GM12878 (cell line): ENCODE measurements at regions not wholly inside any gene's neighbourhood (a gene's known extent, or its start where the extent isn't known, plus 50 kb on each side); places are given as distances from the start of the nearest gene placed in this dataset.

Experiments
- CBFB ChIP-seq: IDR thresholded peaks from 2 replicates; pipeline ENCODE4 v1.6.1; 2016; ENCODE audit warnings: antibody characterized with exemption, low read depth
- CHD2 ChIP-seq: IDR thresholded peaks from 2 replicates; pipeline ENCODE4 v1.6.1; 2011; ENCODE audit warnings: low read depth, low read length, improper control_type of control experiment, borderline replicate concordance
- CTCF ChIP-seq, 3 experiments: IDR thresholded peaks in 2 of 3; conservative IDR thresholded peaks in 1 of 3; 2 replicates each; pipeline ENCODE4 v1.5.1; 2011; ENCODE audit warnings: low read depth in 3 of 3, low read length in 3 of 3, mild to moderate bottlenecking in 3 of 3, control low read depth in 2 of 3, moderate library complexity in 2 of 3, inconsistent platforms in 1 of 3, mixed read lengths in 1 of 3; ENCODE audit not compliant: control insufficient read depth in 2 of 3, insufficient read depth in 1 of 3; ENCODE audit errors: extremely low read depth in 1 of 3
- IRF3 ChIP-seq: fragments of 450-650 bp; IDR thresholded peaks from 2 replicates; pipeline ENCODE4 v1.6.1; 2014; ENCODE audit warnings: mild to moderate bottlenecking
- MEF2B ChIP-seq: fragments of 450-650 bp; IDR thresholded peaks from 2 replicates; pipeline ENCODE4 v1.6.1; 2018; ENCODE audit warnings: mild to moderate bottlenecking, moderate library complexity; ENCODE audit not compliant: partially characterized antibody, poor library complexity, severe bottlenecking
- MXI1 ChIP-seq: fragments of 150-350 bp; IDR thresholded peaks from 2 replicates; pipeline ENCODE4 v1.6.1; 2011; ENCODE audit warnings: low read depth, mild to moderate bottlenecking, inconsistent platforms, low read length, improper control_type of control experiment
- PBX3 ChIP-seq: IDR thresholded peaks from 2 replicates; pipeline ENCODE4 v1.6.1; 2011; ENCODE audit warnings: mild to moderate bottlenecking, low read depth, low read length, moderate library complexity; ENCODE audit not compliant: insufficient replicate concordance
- SIX5 ChIP-seq: IDR thresholded peaks from 2 replicates; pipeline ENCODE4 v1.6.1; 2011; ENCODE audit warnings: mild to moderate bottlenecking, low read depth, low read length, moderate library complexity; ENCODE audit not compliant: severe bottlenecking
- SP1 ChIP-seq: IDR thresholded peaks from one replicate; pipeline ENCODE4 v1.6.1; 2011; ENCODE audit warnings: low read depth, low read length
- TCF7 ChIP-seq: IDR thresholded peaks from 2 replicates; pipeline ENCODE4 v1.6.1; 2014; ENCODE audit warnings: antibody characterized with exemption, borderline replicate concordance
- YY1 ChIP-seq: IDR thresholded peaks from 2 replicates; pipeline ENCODE4 v1.6.1; 2011; ENCODE audit warnings: low read depth, mild to moderate bottlenecking, low read length

- TF ChIP-seq IRF3 (no peak), MXI1 (no peak), TCF7 (no peak), CTCF (IDR thresholded peaks at IDR 0.05 in 2 of 3, conservative IDR thresholded peaks at IDR 0.05 in 1 of 3; ENCODE audit: control insufficient read depth in 2 of 3, extremely low read depth in 1 of 3, insufficient read depth in 1 of 3, low read depth in 3 of 3, low read length in 3 of 3) (no peak), MEF2B (no peak), YY1 (no peak), CHD2 (no peak), CBFB (no peak), PBX3 (no peak), SP1 (no peak), SIX5 (no peak)
These were observed 97.2 kb upstream of the MDGA2 start for GRCh38 chr14:47772652-47773051.
